HEK293 (cell line): ENCODE measurements at regions not wholly inside any gene's neighbourhood (a gene's known extent, or its start where the extent isn't known, plus 50 kb on each side); places are given as distances from the start of the nearest gene placed in this dataset.

ENCODE experiments used
- CTCF ChIA-PET: fragments of 350-600 bp; formaldehyde crosslinking; extraction: SDS; loops from one replicate; lab custom pipeline; 2021; ENCODE audit warnings: antibody characterized with exemption; lab: Yijun Ruan, JAX
- POLR2A ChIA-PET: fragments of 300-600 bp; formaldehyde crosslinking; extraction: SDS; loops from one replicate; lab custom pipeline; 2020; ENCODE audit warnings: antibody characterized with exemption, inconsistent platforms; lab: Yijun Ruan, JAX
- H3K27ac ChIP-seq: fragments of 200-500 bp; sonication (Bioruptor generic); 2 replicates; pipeline ENCODE4 v1.5.1; 2014; ENCODE audit warnings: low read depth, low read length, control low read depth, inconsistent platforms; ENCODE audit errors: extremely low read depth
- H3K36me3 ChIP-seq, 2 experiments: fragments of 200-500 bp in 1 of 2; sonication (Bioruptor generic) in 1 of 2; 1 replicate in 1 of 2; 2 replicates in 1 of 2; pipeline ENCODE4 v1.5.1; 2014 to 2017; ENCODE audit warnings: inconsistent platforms in 2 of 2, low read length in 2 of 2; ENCODE audit not compliant: control insufficient read depth in 2 of 2, insufficient read depth in 1 of 2
- H3K4me1 ChIP-seq: fragments of 200-500 bp; sonication (Bioruptor generic); 2 replicates; pipeline ENCODE4 v1.5.1; 2014; ENCODE audit warnings: mild to moderate bottlenecking, low read length, inconsistent platforms; ENCODE audit not compliant: control insufficient read depth, insufficient read depth
- H3K4me3 ChIP-seq: 2 replicates; pipeline ENCODE4 v1.5.1; 2011; ENCODE audit warnings: low read depth, mild to moderate bottlenecking, control low read depth, low read length, moderate library complexity
- H3K9me3 ChIP-seq: fragments of 200-500 bp; sonication (Bioruptor generic); 2 replicates; pipeline ENCODE4 v1.5.1; 2014; ENCODE audit warnings: low read depth, low read length, inconsistent platforms; ENCODE audit not compliant: control insufficient read depth, insufficient read depth
- BCL11A ChIP-seq: fragments of 450-650 bp; formaldehyde crosslinking; IDR thresholded peaks from 2 replicates; pipeline ENCODE4 v1.5.1; 2016; ENCODE audit warnings: low read depth, missing biosample characterization, missing genetic modification characterization
- BCL6B ChIP-seq: fragments of 450-650 bp; formaldehyde crosslinking; IDR thresholded peaks from 2 replicates; pipeline ENCODE4 v1.5.1; 2017; ENCODE audit warnings: missing biosample characterization, missing genetic modification characterization
- FEZF1 ChIP-seq: fragments of 450-650 bp; formaldehyde crosslinking; IDR thresholded peaks from 2 replicates; pipeline ENCODE4 v1.5.1; 2016; ENCODE audit warnings: missing biosample characterization, missing genetic modification characterization
- GLI4 ChIP-seq: fragments of 450-650 bp; formaldehyde crosslinking; IDR thresholded peaks from 2 replicates; pipeline ENCODE4 v1.5.1; 2016; ENCODE audit warnings: missing biosample characterization, missing genetic modification characterization
- MZF1 ChIP-seq: fragments of 450-650 bp; formaldehyde crosslinking; IDR thresholded peaks from 2 replicates; pipeline ENCODE4 v1.5.1; 2017; ENCODE audit warnings: missing biosample characterization, missing genetic modification characterization, borderline replicate concordance
- SCRT2 ChIP-seq: fragments of 450-650 bp; formaldehyde crosslinking; IDR thresholded peaks from 2 replicates; pipeline ENCODE4 v1.5.1; 2016; ENCODE audit warnings: missing biosample characterization, missing genetic modification characterization
- TSHZ1 ChIP-seq: fragments of 450-650 bp; formaldehyde crosslinking; IDR thresholded peaks from 2 replicates; pipeline ENCODE4 v1.5.1; 2016; ENCODE audit warnings: missing biosample characterization, missing genetic modification characterization, borderline replicate concordance
- ZBTB20 ChIP-seq: fragments of 450-650 bp; formaldehyde crosslinking; IDR thresholded peaks from 2 replicates; pipeline ENCODE4 v1.5.1; 2016; ENCODE audit warnings: missing biosample characterization, missing genetic modification characterization
- ZFP41 ChIP-seq: fragments of 450-650 bp; formaldehyde crosslinking; IDR thresholded peaks from 2 replicates; pipeline ENCODE4 v1.5.1; 2016; ENCODE audit warnings: missing biosample characterization, missing genetic modification characterization, borderline replicate concordance
- ZNF132 ChIP-seq: fragments of 450-650 bp; formaldehyde crosslinking; IDR thresholded peaks from 2 replicates; pipeline ENCODE4 v1.5.1; 2017; ENCODE audit warnings: missing biosample characterization, missing genetic modification characterization, borderline replicate concordance
- ZNF23 ChIP-seq: fragments of 450-650 bp; formaldehyde crosslinking; IDR thresholded peaks from 2 replicates; pipeline ENCODE4 v1.5.1; 2016; ENCODE audit warnings: missing biosample characterization, missing genetic modification characterization, borderline replicate concordance
- ZNF274 ChIP-seq, 2 experiments: fragments of 200-500 bp in 1 of 2; fragments of 450-650 bp in 1 of 2; sonication (Bioruptor generic) in 1 of 2; formaldehyde crosslinking in 1 of 2; IDR thresholded peaks; 2 replicates each; pipeline versions ENCODE4 v1.5.1 to v1.6.1; 2014 to 2016; ENCODE audit warnings: borderline replicate concordance in 1 of 2, inconsistent platforms in 1 of 2, low read length in 1 of 2, missing biosample characterization in 1 of 2, missing genetic modification characterization in 1 of 2
- ZNF302 ChIP-seq: fragments of 450-650 bp; formaldehyde crosslinking; IDR thresholded peaks from 2 replicates; pipeline ENCODE4 v1.5.1; 2016; ENCODE audit warnings: missing biosample characterization, missing genetic modification characterization, low read depth
- ZNF350 ChIP-seq: fragments of 450-650 bp; formaldehyde crosslinking; IDR thresholded peaks from 2 replicates; pipeline ENCODE4 v1.5.0; 2017; ENCODE audit warnings: missing biosample characterization, mild to moderate bottlenecking, missing genetic modification characterization
- ZNF548 ChIP-seq: fragments of 450-650 bp; formaldehyde crosslinking; IDR thresholded peaks from 2 replicates; pipeline ENCODE4 v1.5.1; 2016; ENCODE audit warnings: missing biosample characterization, missing genetic modification characterization
- ZNF600 ChIP-seq: fragments of 450-650 bp; formaldehyde crosslinking; IDR thresholded peaks from 2 replicates; pipeline ENCODE4 v1.5.1; 2016; ENCODE audit warnings: missing biosample characterization, missing genetic modification characterization
- ZNF654 ChIP-seq: fragments of 450-650 bp; formaldehyde crosslinking; IDR thresholded peaks from 2 replicates; pipeline ENCODE4 v1.5.1; 2016; ENCODE audit warnings: low read depth, missing biosample characterization, missing genetic modification characterization
- ZNF707 ChIP-seq: fragments of 450-650 bp; formaldehyde crosslinking; IDR thresholded peaks from 2 replicates; pipeline ENCODE4 v1.5.1; 2016; ENCODE audit warnings: missing biosample characterization, missing genetic modification characterization
- TF ChIP-seq, protein P1 (sequence below): fragments of 450-650 bp; formaldehyde crosslinking; IDR thresholded peaks from 2 replicates; pipeline ENCODE4 v1.5.1; 2016; ENCODE audit warnings: missing biosample characterization, missing genetic modification characterization
- TF ChIP-seq, protein P2 (sequence below): fragments of 450-650 bp; formaldehyde crosslinking; IDR thresholded peaks from 2 replicates; pipeline ENCODE4 v1.5.1; 2016; ENCODE audit warnings: missing biosample characterization, missing genetic modification characterization

- no peak overlapping the region for H3K4me3 ChIP-seq
- H3K9me3 ChIP-seq, result no peaks in the 10 kb centered on the region
- no peaks in the 10 kb centered on the region for H3K36me3 ChIP-seq
- no peak overlapping the region for H3K27ac ChIP-seq
- ChIA-PET CTCF (interaction anchor here (0.6 kb wide), 1 partner anchor 34 kb away, joined by 3 read pairs; no protein-coding TSS in a partner anchor), POLR2A (no interaction called here)
- TF ChIP-seq MZF1 (tag by site-specific recombination) (no peak), ZNF707 (tag by site-specific recombination) (no peak), ZNF548 (tag by site-specific recombination) (no peak), ZNF600 (tag by site-specific recombination) (no peak), SCRT2 (tag by site-specific recombination) (no peak), ZNF274 (IDR thresholded peaks at IDR 0.05; ENCODE audit: low read length) (no peak), ZNF274 (tag by site-specific recombination; IDR thresholded peaks at IDR 0.05; ENCODE audit: borderline replicate concordance) (no peak), ZNF654 (no peak), ZBTB20 (tag by site-specific recombination) (no peak), ZNF302 (tag by site-specific recombination) (no peak), GLI4 (no peak), ZNF23 (tag by site-specific recombination) (no peak), ZNF132 (tag by site-specific recombination) (no peak), FEZF1 (tag by site-specific recombination) (no peak), TSHZ1 (tag by site-specific recombination) (no peak), ZFP41 (tag by site-specific recombination) (no peak), BCL6B (no peak), ZNF350 (no peak), BCL11A (tag by site-specific recombination) (no peak)
- TF ChIP-seq, protein P1, sequence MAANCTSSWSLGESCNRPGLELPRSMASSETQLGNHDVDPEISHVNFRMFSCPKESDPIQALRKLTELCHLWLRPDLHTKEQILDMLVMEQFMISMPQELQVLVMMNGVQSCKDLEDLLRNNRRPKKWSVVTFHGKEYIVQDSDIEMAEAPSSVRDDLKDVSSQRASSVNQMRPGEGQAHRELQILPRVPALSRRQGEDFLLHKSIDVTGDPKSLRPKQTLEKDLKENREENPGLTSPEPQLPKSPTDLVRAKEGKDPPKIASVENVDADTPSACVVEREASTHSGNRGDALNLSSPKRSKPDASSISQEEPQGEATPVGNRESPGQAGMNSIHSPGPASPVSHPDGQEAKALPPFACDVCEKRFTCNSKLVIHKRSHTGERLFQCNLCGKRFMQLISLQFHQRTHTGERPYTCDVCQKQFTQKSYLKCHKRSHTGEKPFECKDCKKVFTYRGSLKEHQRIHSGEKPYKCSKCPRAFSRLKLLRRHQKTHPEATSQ, result no peak
- TF ChIP-seq, protein P2, sequence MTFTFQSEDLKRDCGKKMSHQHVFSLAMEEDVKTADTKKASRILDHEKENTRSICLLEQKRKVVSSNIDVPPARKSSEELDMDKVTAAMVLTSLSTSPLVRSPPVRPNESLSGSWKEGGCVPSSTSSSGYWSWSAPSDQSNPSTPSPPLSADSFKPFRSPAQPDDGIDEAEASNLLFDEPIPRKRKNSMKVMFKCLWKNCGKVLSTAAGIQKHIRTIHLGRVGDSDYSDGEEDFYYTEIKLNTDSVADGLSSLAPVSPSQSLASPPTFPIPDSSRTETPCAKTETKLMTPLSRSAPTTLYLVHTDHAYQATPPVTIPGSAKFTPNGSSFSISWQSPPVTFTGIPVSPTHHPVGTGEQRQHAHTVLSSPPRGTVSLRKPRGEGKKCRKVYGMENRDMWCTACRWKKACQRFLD (tag by site-specific recombination), result no peak
- H3K4me1 ChIP-seq, result no peaks in the 10 kb centered on the region
These were observed 103.4 kb downstream of the PPIAL4G start for GRCh38 chr1:148379697-148380096.
